Activated CD4-positive, alpha-beta T cell treated with anti-CD3 and anti-CD28 coated beads, Interleukin-2, amount 50 U/mL, for 16 hours (primary cell): ENCODE measurements at regions not wholly inside any gene's neighbourhood (a gene's known extent, or its start where the extent isn't known, plus 50 kb on each side); places are given as distances from the start of the nearest gene placed in this dataset.
"Not testable (repeated sequence)": the region's sequence is repeated elsewhere in the genome, so short reads cannot be mapped to it uniquely, and the experiment has no call there.

Experiments
- DNase-seq: peaks from one replicate; pipeline ENCODE4 v3.0.0-alpha.2; 2020

DNA sequence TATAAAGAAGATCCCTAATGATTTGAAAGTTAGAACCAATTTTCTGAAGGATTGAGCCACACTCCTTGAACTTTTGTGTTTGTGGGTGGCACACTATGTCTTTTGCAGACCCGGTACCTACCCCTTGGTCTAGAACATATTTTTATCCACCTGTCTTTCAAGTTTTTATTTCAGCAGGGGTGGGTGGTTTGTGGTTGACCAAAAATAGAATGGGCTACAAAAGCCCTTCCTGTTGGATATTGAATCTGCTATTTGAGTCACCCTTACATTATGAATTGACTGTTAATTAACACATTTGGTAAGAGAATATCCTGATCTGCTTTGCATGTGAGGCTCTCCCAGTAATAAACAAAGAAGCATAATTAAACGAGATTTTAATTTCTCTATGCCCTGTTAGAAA is 401.2 kb downstream of the POTEH start:
- not testable (repeated sequence) for DNase-seq

- not testable (repeated sequence) for DNase-seq
Measured at GRCh38 chr22:16105121-16105520, 415.3 kb downstream of the POTEH start.

GRCh38 chr22:16131456-16131855 is 441.6 kb downstream of the POTEH start:
- DNase-seq, result not testable (repeated sequence)

DNA sequence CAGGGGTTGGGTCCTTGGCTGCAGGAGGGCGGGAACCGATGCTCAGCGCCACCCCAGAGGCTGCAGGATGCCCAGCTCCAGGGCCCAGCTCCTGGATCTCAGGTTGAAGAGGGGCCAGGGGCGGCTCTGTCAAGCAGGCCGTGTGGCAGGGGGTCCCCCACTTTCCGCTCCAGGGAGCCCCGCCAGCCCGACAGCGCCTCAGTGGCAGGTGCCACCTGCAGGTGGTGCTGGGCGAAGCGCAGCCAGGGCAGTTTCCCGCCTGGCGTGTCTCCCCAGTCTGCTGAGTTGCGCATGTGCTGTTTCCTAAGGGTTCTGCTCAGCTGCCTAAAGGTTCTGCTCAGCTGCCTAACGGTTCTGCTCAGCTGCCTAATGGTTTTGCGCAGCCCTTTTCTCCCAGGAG is 442.1 kb downstream of the POTEH start:
- DNase-seq, result no peak

DNA sequence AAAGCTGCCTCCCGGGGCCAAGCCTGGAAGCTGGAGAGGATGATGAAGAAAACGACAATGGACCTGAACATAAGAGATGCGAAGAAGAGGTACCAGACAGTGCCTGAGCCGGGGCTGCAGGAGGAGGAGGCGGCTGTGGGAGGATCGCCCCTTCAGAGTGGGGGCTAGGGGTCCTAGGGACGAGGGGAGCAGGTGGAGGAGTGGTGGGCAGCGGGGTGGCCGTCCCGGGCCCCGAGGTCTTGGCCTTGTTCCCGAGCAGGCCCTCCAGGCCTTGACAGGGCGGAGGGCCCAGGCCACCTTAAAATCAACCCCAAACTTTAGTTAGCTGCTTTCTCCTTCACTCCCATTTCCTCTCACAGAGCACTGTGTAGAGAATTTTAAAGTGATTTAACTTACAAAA is 442.8 kb downstream of the POTEH start:
- not testable (repeated sequence) for DNase-seq

DNA sequence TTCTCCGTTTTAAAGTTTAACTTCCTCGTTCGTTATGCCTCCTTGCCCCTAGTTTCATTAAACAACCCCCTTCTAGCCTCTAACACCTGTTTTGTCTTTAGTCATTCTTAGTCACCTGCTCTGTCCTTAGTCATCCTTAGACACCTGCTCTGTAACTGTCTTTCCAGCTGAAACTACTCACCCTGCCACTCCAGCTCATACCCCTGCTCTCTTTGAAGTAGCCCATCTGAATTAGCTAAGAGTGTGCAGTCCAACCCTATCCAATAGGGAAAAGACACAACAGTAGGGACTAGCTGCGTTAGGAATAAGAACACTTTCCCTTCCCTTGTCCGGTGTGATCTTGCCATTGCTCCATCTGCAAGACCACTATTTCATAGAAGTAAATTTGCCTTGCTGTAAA is 446.5 kb downstream of the CCT8L2 start:
- not testable (repeated sequence) for DNase-seq

DNA sequence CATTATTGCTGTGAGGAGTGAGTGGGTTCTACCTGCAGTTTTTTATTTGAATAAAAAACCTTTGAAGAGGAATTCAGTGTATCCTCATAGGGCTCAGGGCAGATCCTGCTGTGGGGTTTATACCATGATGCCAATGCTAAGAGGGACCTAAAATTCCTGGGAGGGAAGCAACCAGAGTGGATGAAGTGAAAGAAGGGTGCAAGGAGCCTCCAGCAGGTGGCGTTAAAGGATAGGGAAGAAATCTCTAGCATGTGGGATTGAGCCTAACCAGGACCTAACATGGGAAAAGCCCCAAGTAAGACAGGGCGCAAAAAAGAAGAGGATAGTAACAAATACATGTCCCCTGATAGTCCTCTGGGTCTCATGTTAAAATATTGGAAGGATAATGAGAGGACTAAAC is 445.7 kb downstream of the CCT8L2 start:
- DNase-seq, result peak; percentile 0

- DNase-seq, result not testable (repeated sequence)
Measured at GRCh38 chr22:16177287-16177686, 415.3 kb downstream of the CCT8L2 start.

DNA sequence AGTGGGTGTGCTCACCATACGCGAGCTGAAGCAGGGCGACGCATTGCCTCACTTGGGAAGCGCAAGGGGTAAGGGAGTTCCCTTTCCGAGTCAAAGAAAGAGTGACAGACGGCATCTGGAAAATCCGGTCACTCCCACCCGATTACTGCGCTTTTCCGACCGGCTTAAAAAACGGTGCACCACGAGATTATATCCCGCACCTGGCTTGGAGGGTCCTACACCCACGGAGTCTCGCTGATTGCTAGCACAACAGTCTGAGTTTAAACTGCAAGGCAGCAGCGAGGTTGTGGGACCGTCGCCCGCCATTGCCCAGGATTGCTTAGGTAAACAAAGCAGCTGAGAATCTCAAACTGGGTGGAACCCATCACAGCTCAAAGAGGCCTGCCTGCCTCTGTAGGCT is 408.7 kb downstream of the CCT8L2 start:
- DNase-seq, result not testable (repeated sequence)
